Non-pigmented ciliary epithelial cell (primary cell): ENCODE measurements at regions not wholly inside any gene's neighbourhood (a gene's known extent, or its start where the extent isn't known, plus 50 kb on each side); places are given as distances from the start of the nearest gene placed in this dataset.

Source experiments
- DNase-seq: peaks from one replicate; pipeline ENCODE4 v3.0.0-alpha.2; 2010; ENCODE audit warnings: low read depth

- DNase-seq = no peak
These were observed 396.6 kb downstream of the GABRB3 start for GRCh38 chr15:26376243-26376642.

- DNase-seq = no peak
These were observed 398.1 kb downstream of the GABRB3 start for GRCh38 chr15:26374806-26375205.

GRCh38 chr15:26372706-26373105 is 400.2 kb downstream of the GABRB3 start:
- no peak for DNase-seq

- DNase-seq = no peak
These were observed 407.8 kb downstream of the GABRB3 start for GRCh38 chr15:26365077-26365476.

- DNase-seq = no peak
These were observed 413.0 kb downstream of the GABRB3 start for GRCh38 chr15:26359855-26360254.

GRCh38 chr15:26358708-26359107 is 414.2 kb downstream of the GABRB3 start:
- no peak for DNase-seq

GRCh38 chr15:26357653-26358052 is 415.2 kb downstream of the GABRB3 start:
- no peak for DNase-seq

- no peak for DNase-seq
These were observed 417.3 kb downstream of the GABRB3 start for GRCh38 chr15:26355472-26356074.

GRCh38 chr15:26352909-26353308 is 420.0 kb downstream of the GABRB3 start:
- no peak for DNase-seq

- no peak for DNase-seq
These were observed 420.5 kb downstream of the GABRB3 start for GRCh38 chr15:26352406-26352805.

- DNase-seq = no peak
These were observed 447.4 kb downstream of the GABRB3 start for GRCh38 chr15:26325495-26325894.

GRCh38 chr15:26323566-26323965 is 449.3 kb downstream of the GABRB3 start:
- DNase-seq = no peak

GRCh38 chr15:26318689-26319088 is 454.2 kb downstream of the GABRB3 start:
- no peak for DNase-seq

GRCh38 chr15:26314577-26314976 is 451.4 kb upstream of the ATP10A start:
- DNase-seq = no peak

- no peak for DNase-seq
These were observed 448.6 kb upstream of the ATP10A start for GRCh38 chr15:26311710-26312236.

- no peak for DNase-seq
These were observed 435.6 kb upstream of the ATP10A start for GRCh38 chr15:26298659-26299170.

GRCh38 chr15:26298010-26298658 is 435.0 kb upstream of the ATP10A start:
- no peak for DNase-seq

GRCh38 chr15:26295336-26296085 is 432.4 kb upstream of the ATP10A start:
- no peak for DNase-seq

- no peak for DNase-seq
These were observed 431.0 kb upstream of the ATP10A start for GRCh38 chr15:26294059-26294689.

- no peak for DNase-seq
These were observed 424.3 kb upstream of the ATP10A start for GRCh38 chr15:26287381-26287780.

GRCh38 chr15:26280281-26280680 is 417.2 kb upstream of the ATP10A start:
- no peak for DNase-seq

GRCh38 chr15:26261966-26262365 is 398.8 kb upstream of the ATP10A start:
- DNase-seq = no peak
